Lower leg skin (tissue), 4 donors: ENCODE measurements at regions not wholly inside any gene's neighbourhood (a gene's known extent, or its start where the extent isn't known, plus 50 kb on each side); places are given as distances from the start of the nearest gene placed in this dataset.

Source experiments
- DNase-seq, 2 donors: peaks; one replicate each; pipeline ENCODE4 v3.0.0-alpha.2; 2019; ENCODE audit warnings: low spot score in 2 of 2
- H3K4me3 ChIP-seq: fragments of 200-600 bp; sonication (generic); 2 replicates; pipeline ENCODE4 v1.5.1; 2017; ENCODE audit warnings: mild to moderate bottlenecking, low read depth; ENCODE audit not compliant: poor library complexity, severe bottlenecking
- CTCF ChIP-seq, 3 donors: fragments of 450-650 bp; IDR thresholded peaks; one replicate each; pipeline ENCODE4 v1.5.1; 2016; ENCODE audit warnings: antibody characterized with exemption in 3 of 3, mild to moderate bottlenecking in 3 of 3, moderate library complexity in 2 of 3
- POLR2A ChIP-seq, 2 donors: fragments of 450-650 bp; IDR thresholded peaks; one replicate each; pipeline ENCODE4 v1.6.1; 2016 to 2017; ENCODE audit warnings: antibody characterized with exemption in 2 of 2, mild to moderate bottlenecking in 1 of 2, moderate library complexity in 1 of 2
- WGBS, 2 donors: methylation state at CpG; one replicate each; pipeline ENCODE4 v1.1.5; 2018; 5-methylcytosine and 5-hydroxymethylcytosine counted together
- intact Hi-C: fragments of 100-400 bp; cut with DNase I; formaldehyde crosslinking; loops from one replicate; pipeline ENCODE4 v1.15.0; 2023; ENCODE audit warnings: low total_unique reads

DNA sequence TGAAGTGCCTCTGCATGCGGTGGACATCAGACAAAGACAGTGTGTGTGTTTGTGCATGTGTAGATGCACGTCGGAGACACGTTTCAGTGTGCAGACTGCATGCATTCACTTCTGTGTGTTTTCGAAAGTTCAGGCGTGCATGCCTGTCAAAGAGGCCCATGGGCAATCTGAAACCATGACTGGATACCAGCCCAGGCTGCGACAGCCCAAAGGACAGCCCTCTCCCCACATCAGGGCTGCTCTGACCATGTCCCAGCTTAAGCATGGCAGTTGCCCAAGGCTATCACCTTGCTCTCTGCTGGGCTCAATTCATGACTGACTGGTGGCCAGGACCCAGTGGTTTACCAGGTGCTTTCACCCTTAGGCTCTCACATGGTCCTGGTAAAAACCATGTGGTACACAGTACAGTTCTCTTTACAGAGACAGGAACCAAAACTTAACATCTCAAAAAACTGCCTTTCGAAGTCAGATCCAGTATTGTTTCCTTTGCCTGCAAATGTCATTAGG, 423.7 kb upstream of the CADM1 start:
- TF ChIP-seq POLR2A (IDR thresholded peaks at IDR 0.05) (no peak), CTCF (IDR thresholded peaks at IDR 0.05) (no peak)
- intact Hi-C loops: no loop called here
- WGBS, 2 donors: 85 to 89% methylated on average over 8 of the region's 8 CpGs
- no peak overlapping the region for H3K4me3 ChIP-seq
- DNase-seq: no peak

- DNase-seq: no peak
- no peak overlapping the region for H3K4me3 ChIP-seq
- 96 to 97% methylated on average over 4 of the region's 4 CpGs for WGBS, 2 donors
- intact Hi-C loops: no loop called here
- no peak for TF ChIP-seq POLR2A (IDR thresholded peaks at IDR 0.05)
- no peak for TF ChIP-seq CTCF (IDR thresholded peaks at IDR 0.05)
Observed at GRCh38 chr11:115926601-115927000, 422.4 kb upstream of the CADM1 start.

DNA sequence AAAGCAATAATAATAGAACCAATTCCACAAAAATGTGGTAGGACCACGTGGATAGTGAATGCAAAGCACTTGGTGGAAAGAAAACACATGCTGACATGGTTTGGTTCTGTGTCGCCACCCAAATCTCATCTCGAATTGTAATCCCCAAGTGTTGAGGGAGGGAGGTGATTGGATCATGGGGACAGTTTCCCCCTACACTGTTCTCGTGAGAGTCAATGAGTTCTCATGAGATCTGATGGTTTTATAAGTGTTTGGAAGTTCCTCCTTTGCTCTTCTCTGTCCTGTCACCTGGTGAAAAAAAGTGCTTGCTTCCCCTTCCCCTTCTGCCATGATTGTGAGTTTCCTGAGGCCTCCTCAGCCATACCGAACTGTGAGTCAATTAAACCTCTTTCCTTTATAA, 421.9 kb upstream of the CADM1 start:
- no peak for DNase-seq
- 81 to 90% methylated on average over 5 of the region's 5 CpGs for WGBS, 2 donors
- no peak overlapping the region for H3K4me3 ChIP-seq
- no peak for TF ChIP-seq POLR2A (IDR thresholded peaks at IDR 0.05)
- TF ChIP-seq CTCF (IDR thresholded peaks at IDR 0.05): no peak
- intact Hi-C loops: no loop called here

DNA sequence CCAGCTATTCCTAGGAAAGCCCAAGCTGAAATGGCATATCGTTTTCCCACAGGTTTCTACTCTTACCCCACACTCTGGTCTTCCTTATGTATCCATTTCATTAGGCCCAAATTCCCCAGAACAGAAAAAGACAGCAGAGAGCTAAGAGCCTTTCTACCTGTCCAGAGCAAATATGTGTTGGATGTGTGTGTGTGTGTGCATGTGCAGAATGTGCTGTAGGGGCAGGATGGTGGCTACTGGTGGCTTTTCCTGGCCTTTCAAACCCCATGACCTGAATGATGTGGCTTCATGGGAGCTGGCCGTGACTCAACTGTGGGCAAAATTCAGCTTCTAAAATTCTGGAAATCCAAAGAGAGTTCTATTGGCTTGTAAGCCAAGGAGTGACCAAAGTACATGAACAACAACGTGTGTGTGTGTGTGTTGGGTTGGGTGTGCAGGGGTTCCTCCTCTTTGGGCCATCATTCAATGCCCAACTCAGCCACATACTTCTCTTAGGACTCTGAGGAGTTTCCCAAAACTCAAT, 421.4 kb upstream of the CADM1 start:
- intact Hi-C loops: no loop called here
- TF ChIP-seq POLR2A (IDR thresholded peaks at IDR 0.05) (no peak), CTCF (IDR thresholded peaks at IDR 0.05) (no peak)
- no peak for DNase-seq
- 79 to 84% methylated on average over 3 of the region's 3 CpGs for WGBS, 2 donors
- H3K4me3 ChIP-seq: no peak overlapping the region

DNA sequence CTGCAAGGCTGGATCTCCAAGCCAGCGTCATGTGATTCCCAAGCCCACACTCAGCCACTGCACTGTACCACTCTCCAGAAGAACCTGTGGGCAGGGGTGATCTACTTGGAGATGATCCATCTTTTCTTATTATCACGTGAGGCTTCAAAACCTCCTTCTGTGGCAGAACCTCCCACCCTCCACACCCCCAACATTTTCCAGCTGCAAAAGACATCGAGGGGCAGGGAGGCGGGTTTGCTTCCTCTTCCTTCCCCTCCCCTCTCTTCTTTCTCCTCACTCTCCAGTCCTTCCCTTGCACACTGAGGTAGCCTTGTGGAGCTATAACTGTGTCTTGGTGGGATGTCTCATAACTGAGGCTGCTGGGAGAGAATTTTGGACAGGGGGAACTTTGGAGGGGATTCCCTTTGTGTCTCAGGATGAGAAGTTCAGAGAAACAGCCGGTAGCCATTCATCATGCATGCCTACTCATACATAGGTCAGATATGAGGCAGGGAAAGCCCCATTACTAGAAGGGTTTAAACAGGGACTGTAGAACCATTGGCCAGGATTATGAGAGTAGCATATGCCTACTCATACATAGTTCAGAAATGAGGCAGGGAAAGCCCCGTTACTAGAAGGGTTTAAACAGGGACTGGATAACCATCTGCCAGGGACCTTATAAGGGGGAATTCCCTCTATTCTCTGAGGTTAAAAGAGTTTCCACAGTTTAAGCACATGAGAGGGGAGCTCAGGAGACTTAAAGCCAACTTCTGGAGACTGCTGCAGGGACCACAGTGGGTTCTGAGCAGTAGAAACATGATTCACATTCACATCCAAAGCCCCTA, 420.7 kb upstream of the CADM1 start:
- 45 to 51% methylated on average over 6 of the region's 6 CpGs for WGBS, 2 donors
- no peak overlapping the region for H3K4me3 ChIP-seq
- intact Hi-C loops: no loop called here
- DNase-seq: no peak
- TF ChIP-seq CTCF (IDR thresholded peaks at IDR 0.05) (no peak), POLR2A (IDR thresholded peaks at IDR 0.05) (no peak)
